GM18867 (cell line): ENCODE measurements at regions not wholly inside any gene's neighbourhood (a gene's known extent, or its start where the extent isn't known, plus 50 kb on each side); places are given as distances from the start of the nearest gene placed in this dataset.

ENCODE experiments used
- ATAC-seq: cut with Tn5 transposase; IDR thresholded peaks from one replicate; pipeline ENCODE4 v1.9.1; 2021; ENCODE audit warnings: mild to moderate bottlenecking, moderate library complexity; ENCODE audit not compliant: unreplicated experiment

GRCh38 chr5:23013395-23013998 lies 160.4 kb upstream of the CDH12 start:
- ATAC-seq = no peak

DNA sequence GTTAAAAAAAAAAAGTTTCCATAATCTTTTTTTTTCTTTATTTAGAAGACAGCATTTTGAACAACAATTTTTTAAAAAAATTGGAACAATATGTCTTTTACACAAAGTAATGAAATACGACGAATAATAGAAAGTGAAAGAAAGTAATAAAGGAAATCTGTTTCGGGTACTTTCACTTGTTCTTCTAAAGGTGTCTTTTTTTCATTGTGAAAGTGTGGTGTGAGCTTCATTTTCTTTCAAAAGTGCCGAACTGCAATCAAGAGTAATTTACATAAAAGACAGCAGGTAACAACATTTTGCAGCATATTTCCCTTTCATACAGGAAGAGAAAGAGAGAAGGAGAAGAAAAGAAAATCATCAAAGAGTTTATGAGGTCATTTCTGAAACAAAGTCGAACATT lies 159.7 kb upstream of the CDH12 start:
- no peak for ATAC-seq

DNA sequence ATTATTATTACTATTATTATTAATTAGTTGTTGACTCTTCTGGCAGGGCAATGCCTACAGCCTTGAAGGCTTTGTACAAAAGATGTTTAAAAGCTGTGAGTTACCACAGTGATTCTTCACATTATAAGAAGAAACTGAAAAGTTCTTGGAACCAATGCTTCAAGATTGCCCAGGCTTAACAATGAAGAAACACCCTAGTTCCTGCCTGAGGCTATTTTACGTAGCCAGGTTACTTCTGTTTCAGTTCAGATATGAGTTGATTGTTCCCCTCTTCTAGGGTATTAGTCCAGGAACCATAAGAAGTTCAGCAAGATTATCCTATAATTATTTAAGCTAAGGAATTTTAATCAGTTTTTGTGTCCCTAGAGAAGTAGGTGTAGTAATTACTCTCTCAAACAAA lies 154.6 kb upstream of the CDH12 start:
- no peak for ATAC-seq

GRCh38 chr5:23007236-23007635 lies 154.1 kb upstream of the CDH12 start:
- no peak for ATAC-seq

DNA sequence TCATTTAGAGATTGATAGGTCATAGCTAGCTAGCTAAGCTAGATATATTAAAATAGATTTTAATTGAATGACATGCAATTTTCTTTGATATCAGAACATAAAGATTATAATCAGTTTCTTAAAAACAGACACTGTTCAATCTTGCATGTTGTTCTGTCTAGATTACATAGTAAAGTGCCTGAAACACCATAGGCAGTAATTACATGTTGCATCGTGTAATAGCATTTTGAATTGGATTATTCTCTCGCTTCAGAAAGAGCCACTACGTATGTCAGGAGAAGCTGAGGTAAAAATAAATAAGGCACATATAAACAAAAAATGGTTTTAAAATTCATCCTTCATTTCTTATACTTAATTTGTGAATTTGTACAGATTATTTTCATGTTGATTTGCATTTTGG lies 148.0 kb upstream of the CDH12 start:
- ATAC-seq = no peak

GRCh38 chr5:22998774-22999173 lies 145.6 kb upstream of the CDH12 start:
- ATAC-seq = no peak

- no peak for ATAC-seq
Observed at GRCh38 chr5:22998362-22998761, 145.2 kb upstream of the CDH12 start.

DNA sequence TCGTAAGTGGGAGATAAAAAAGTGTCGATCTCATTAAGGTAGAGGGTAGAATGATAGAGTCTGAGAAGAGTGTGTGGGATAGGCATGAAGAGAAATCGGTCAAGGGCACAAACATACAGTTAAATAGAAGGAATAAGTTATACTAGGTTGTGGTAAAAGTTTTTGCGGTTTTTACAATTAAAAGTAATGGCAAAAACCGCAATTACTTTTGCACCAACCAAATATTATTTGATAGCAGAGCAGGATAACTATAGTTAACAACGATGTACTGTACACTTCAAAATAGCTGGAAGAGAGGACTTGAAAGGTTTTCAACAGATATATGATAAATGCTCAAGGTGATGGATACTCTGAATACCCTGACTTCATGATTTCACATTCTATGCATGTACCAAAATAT lies 135.8 kb upstream of the CDH12 start:
- ATAC-seq = no peak

GRCh38 chr5:22986281-22986680 lies 133.1 kb upstream of the CDH12 start:
- ATAC-seq = no peak

GRCh38 chr5:22985446-22985845 lies 132.3 kb upstream of the CDH12 start:
- ATAC-seq = no peak

- no peak for ATAC-seq
Observed at GRCh38 chr5:22970956-22971618, 117.9 kb upstream of the CDH12 start.

- ATAC-seq = no peak
Observed at GRCh38 chr5:22970491-22970890, 117.3 kb upstream of the CDH12 start.

DNA sequence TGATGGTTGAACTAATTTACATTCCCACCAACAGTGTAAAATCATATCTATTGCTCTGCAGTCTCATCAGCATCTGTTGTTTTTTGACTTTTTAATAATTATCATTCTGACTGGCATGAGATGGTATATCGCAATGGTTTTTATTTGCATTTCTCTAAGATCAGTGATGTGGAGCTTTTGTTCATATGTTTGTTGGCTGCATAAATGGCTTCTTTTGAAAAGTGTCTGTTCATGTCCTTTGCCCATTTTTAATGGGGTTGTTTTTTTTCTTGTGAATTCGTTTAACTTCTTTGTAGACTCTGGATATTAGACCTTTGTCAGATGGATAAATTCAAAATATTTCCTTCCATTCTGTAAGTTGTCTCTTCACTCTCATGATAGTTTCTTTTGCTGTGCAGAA lies 115.2 kb upstream of the CDH12 start:
- no peak for ATAC-seq

GRCh38 chr5:22965960-22966359 lies 112.8 kb upstream of the CDH12 start:
- no peak for ATAC-seq

- ATAC-seq = no peak
Observed at GRCh38 chr5:22964632-22965031, 111.5 kb upstream of the CDH12 start.

DNA sequence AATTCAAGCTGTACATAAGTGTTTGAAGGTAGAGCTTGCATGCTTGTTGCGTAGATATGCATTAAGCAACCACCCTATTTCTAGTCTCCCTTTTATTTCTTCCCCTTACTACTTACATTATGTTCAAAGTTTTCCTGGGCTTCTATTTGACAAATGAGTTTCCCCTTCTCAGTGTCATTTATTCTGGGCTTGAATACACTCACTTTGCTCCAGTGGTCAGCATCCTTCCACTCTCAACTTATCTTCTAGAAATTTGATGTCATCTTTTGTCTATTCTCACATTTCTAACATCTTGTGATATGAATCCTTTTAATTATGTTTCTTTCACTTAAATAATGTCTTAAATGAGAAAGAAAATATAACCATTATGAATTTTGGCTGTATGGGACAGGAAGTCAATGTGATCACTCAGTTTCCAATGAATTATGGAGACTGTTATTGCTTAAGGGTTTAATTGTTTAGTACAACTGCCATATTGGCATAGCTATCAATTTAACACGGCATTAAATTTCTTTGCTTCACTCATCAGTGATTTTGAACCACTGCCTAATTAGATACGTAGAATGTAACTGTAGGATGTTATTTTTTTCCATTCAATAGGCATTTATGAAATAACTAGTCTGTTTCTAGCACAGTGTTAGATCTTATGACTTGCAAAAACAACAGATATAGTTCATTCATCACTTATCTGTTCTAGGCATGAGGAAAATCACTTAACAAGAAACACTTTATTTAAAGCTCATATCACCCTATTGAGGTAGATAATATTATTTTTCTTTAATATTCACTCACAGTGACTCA lies 105.5 kb upstream of the CDH12 start:
- ATAC-seq = no peak

- no peak for ATAC-seq
Observed at GRCh38 chr5:22947921-22948320, 94.8 kb upstream of the CDH12 start.

DNA sequence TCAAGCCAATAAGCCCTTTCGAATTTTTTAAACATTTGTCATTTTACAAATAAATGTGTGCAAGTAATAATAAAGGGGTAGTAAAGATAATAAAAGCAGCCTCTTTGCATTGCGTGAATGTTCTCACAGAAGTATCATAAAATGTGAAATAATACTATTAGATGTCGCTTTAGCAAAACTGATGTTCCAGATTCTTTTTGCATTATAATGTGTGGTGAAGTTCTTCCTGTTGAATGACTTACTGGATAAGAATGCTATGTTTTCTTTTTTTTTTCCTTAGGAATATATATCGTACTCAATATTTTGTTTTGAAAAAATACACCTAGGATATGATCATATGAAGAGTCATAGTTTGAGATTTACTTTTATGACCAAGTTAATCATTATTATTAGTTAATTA lies 85.2 kb upstream of the CDH12 start:
- no peak for ATAC-seq

DNA sequence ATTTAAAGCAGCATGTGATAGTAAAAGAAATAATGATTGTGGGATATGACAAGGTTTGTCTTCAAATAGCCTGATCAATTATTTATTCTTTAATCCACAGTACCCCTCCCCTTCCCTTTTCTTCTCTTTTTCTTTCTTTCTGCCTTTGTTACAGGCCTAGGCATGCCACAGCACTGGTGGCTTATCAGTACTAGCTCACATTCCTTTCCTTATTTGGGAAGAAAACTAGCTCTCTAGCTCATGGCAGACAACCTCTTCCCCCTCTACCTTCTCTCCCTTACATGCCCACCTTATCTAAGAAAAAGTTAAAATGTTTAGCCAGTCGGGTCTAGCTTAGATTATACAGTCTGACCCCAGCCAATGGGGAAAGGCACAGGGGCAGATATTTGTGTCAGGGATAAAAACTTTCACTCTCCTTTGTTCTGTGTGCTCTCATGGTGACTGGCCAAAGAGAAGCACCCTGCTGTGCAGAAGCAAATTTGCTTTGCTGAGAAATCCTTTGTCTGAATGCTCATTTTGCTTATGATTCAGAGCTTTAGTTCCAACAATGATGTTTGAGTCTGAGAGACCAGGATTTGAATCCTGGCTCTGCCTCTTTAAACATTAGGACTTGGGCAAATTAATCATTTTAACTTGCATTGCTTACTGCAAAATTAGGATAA lies 75.8 kb upstream of the CDH12 start:
- no peak for ATAC-seq

DNA sequence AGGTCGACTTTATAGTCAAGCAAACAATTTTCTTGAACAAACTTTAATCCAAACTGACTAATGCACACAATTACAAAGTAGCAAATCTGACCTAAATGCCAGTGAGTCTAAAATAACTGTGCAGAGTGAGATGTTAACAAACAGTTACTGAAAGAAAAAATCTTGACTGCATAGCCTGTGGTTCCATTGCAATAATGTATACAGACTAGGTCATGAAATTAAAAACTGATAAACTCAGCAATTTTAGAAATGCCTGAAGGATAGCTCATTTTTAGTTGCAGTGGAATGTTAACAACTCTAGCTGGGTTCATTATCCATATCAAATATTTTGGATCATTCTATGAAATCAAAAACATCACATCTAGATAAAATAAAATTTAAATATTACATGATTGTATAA lies 73.4 kb upstream of the CDH12 start:
- ATAC-seq = no peak

- ATAC-seq = no peak
Observed at GRCh38 chr5:22918511-22918910, 65.4 kb upstream of the CDH12 start.

- no peak for ATAC-seq
Observed at GRCh38 chr5:22916393-22916792, 63.2 kb upstream of the CDH12 start.
